Panc1 (cell line): ENCODE measurements at regions not wholly inside any gene's neighbourhood (a gene's known extent, or its start where the extent isn't known, plus 50 kb on each side); places are given as distances from the start of the nearest gene placed in this dataset.
"Not testable (repeated sequence)": the region's sequence is repeated elsewhere in the genome, so short reads cannot be mapped to it uniquely, and the experiment has no call there.

ENCODE experiments used
- CTCF ChIP-seq: fragments of 450-650 bp; IDR thresholded peaks from 2 replicates; pipeline ENCODE4 v1.5.1; 2017; ENCODE audit warnings: mild to moderate bottlenecking
- REST ChIP-seq, 2 experiments: IDR thresholded peaks; 2 replicates each; pipeline ENCODE4 v1.6.1; 2011 to 2012; ENCODE audit warnings: low read depth in 2 of 2, control low read depth in 1 of 2, low read length in 1 of 2, mild to moderate bottlenecking in 1 of 2, moderate library complexity in 1 of 2; ENCODE audit not compliant: insufficient read depth in 1 of 2
- SIN3A ChIP-seq: IDR thresholded peaks from 2 replicates; pipeline ENCODE4 v1.6.1; 2012; ENCODE audit warnings: low read depth, mild to moderate bottlenecking, low read length, moderate library complexity, borderline replicate concordance; ENCODE audit not compliant: insufficient read depth

- peak; percentile 72 for TF ChIP-seq CTCF
- not testable (repeated sequence) for TF ChIP-seq SIN3A; REST (IDR thresholded peaks at IDR 0.05; ENCODE audit: insufficient read depth in 1 of 2, low read depth in 2 of 2, low read length in 1 of 2)
These were observed 126.1 kb downstream of the METRNL start for GRCh38 chr17:83205387-83206035.
